HEK293T (cell line): ENCODE measurements at regions not wholly inside any gene's neighbourhood (a gene's known extent, or its start where the extent isn't known, plus 50 kb on each side); places are given as distances from the start of the nearest gene placed in this dataset.

Source experiments
- CTCF ChIA-PET: fragments of 350-600 bp; formaldehyde crosslinking; extraction: SDS; loops from one replicate; lab custom pipeline; 2021; ENCODE audit warnings: antibody characterized with exemption, inconsistent platforms; lab: Yijun Ruan, JAX
- POLR2A ChIA-PET: fragments of 350-600 bp; formaldehyde crosslinking; extraction: SDS; loops from one replicate; lab custom pipeline; 2020; ENCODE audit warnings: antibody characterized with exemption, inconsistent platforms; lab: Yijun Ruan, JAX
- DNase-seq: peaks from one replicate; pipeline ENCODE4 v3.0.0; 2012; ENCODE audit warnings: mixed read lengths; ENCODE audit errors: extremely low spot score
- ARNT ChIP-seq: fragments of 450-650 bp; IDR thresholded peaks from 2 replicates; pipeline ENCODE4 v1.6.1; 2017; ENCODE audit warnings: mild to moderate bottlenecking
- BHLHE40 ChIP-seq: fragments of 450-650 bp; IDR thresholded peaks from 2 replicates; pipeline ENCODE4 v1.6.1; 2016; ENCODE audit warnings: mild to moderate bottlenecking, moderate library complexity, borderline replicate concordance
- CTBP1 ChIP-seq: fragments of 450-650 bp; IDR thresholded peaks from 2 replicates; pipeline ENCODE4 v1.6.1; 2016; ENCODE audit warnings: borderline replicate concordance
- ELF4 ChIP-seq: fragments of 450-650 bp; IDR thresholded peaks from 2 replicates; pipeline ENCODE4 v1.6.1; 2017; ENCODE audit warnings: antibody characterized with exemption
- FOXA1 ChIP-seq: fragments of 450-650 bp; IDR thresholded peaks from 2 replicates; pipeline ENCODE4 v1.6.1; 2016; ENCODE audit warnings: mild to moderate bottlenecking
- FOXK2 ChIP-seq: fragments of 450-650 bp; IDR thresholded peaks from 2 replicates; pipeline ENCODE4 v1.6.1; 2016; ENCODE audit warnings: mild to moderate bottlenecking
- FOXM1 ChIP-seq: fragments of 450-650 bp; IDR thresholded peaks from 2 replicates; pipeline ENCODE4 v1.6.1; 2017; ENCODE audit warnings: mild to moderate bottlenecking, borderline replicate concordance
- HDGF ChIP-seq: fragments of 450-650 bp; IDR thresholded peaks from 2 replicates; pipeline ENCODE4 v1.6.1; 2017; ENCODE audit warnings: antibody characterized with exemption, borderline replicate concordance
- L3MBTL2 ChIP-seq: fragments of 450-650 bp; conservative IDR thresholded peaks from 2 replicates; pipeline ENCODE4 v1.6.1; 2016; ENCODE audit warnings: mild to moderate bottlenecking
- LEF1 ChIP-seq: fragments of 450-650 bp; IDR thresholded peaks from 2 replicates; pipeline ENCODE4 v1.6.1; 2017; ENCODE audit warnings: mild to moderate bottlenecking, borderline replicate concordance
- NFRKB ChIP-seq: fragments of 450-650 bp; IDR thresholded peaks from 2 replicates; pipeline ENCODE4 v1.6.1; 2016; ENCODE audit warnings: mild to moderate bottlenecking, moderate library complexity
- PKNOX1 ChIP-seq: fragments of 450-650 bp; IDR thresholded peaks from 2 replicates; pipeline ENCODE4 v1.6.1; 2016
- SP1 ChIP-seq: fragments of 450-650 bp; IDR thresholded peaks from 2 replicates; pipeline ENCODE4 v1.6.1; 2017
- SUZ12 ChIP-seq: fragments of 450-650 bp; IDR thresholded peaks from 2 replicates; pipeline ENCODE4 v1.6.1; 2016; ENCODE audit warnings: mild to moderate bottlenecking
- TARDBP ChIP-seq: fragments of 450-650 bp; IDR thresholded peaks from 2 replicates; pipeline ENCODE4 v1.6.1; 2016
- ZNF384 ChIP-seq: fragments of 450-650 bp; IDR thresholded peaks from 2 replicates; pipeline ENCODE4 v1.6.1; 2016

DNA sequence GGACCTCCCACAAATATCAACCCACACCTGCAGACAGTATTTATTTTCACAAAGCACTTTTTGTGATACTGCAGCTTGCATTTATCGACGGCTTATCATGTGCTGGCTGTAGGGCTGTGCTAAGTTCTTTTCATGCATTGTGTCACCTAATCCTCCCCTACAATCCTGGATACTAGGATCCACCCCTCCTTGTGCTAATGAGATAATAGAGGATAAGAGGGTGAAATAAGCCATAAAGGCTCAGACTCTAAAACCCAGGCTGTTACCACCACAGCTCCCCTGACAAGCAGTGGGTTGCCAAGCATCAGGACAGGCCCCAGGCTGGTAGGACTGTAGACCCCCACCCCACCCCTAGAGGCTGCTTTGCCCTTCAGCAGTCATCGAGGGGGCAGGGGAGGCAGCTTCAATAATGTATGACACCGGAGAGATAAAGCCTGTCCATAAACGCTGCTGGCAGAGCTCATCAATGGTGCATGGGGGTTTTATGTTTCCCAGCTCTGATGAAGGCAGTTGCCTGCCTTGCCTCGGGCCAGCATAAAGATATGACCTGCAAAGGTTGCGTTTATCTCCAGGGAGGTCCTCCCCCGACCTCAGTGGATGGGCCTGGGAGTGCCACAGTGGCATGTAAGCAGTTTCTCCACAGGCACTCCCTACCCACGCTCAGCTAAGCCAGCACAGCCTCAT, 73.9 kb upstream of the C16orf82 start:
- no peak for DNase-seq
- CTCF ChIA-PET: interaction anchor here (0.6 kb wide), 1 partner anchor 14 kb away, joined by 8 read pairs; no protein-coding TSS in a partner anchor
- TF ChIP-seq ARNT (no peak), TARDBP (no peak), CTBP1 (no peak), FOXK2 (no peak), NFRKB (no peak), L3MBTL2 (no peak), LEF1 (no peak), ELF4 (no peak), FOXM1 (no peak), BHLHE40 (no peak), FOXA1 (no peak), ZNF384 (no peak), SUZ12 (no peak), PKNOX1 (no peak), HDGF (no peak), SP1 (no peak)
- POLR2A ChIA-PET: no interaction called here

DNA sequence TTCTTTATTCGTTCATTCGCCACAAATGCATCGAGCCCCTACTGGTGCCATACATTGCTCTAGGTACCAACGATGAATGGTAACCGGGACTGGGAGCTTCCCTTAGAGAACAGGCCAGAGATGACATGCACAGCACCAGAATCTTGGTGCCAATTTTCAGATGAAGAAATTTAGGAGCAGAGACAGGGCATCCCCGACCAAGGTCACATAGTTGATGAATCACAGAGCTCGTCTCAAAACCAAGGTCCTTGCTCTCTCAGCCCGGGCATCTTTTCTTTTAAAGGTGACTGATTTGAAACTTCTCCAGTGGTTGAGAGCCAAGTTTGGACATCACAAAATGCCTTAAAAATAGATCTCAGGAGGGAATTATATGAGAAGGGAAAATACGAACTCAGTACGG, 73.2 kb upstream of the C16orf82 start:
- DNase-seq: no peak
- CTCF ChIA-PET: interaction anchor here (0.6 kb wide), 1 partner anchor 14 kb away, joined by 8 read pairs; no protein-coding TSS in a partner anchor
- TF ChIP-seq FOXM1 (no peak), HDGF (no peak), ZNF384 (no peak), SUZ12 (no peak), ARNT (no peak), L3MBTL2 (no peak), ELF4 (no peak), SP1 (no peak)
- POLR2A ChIA-PET: no interaction called here

GRCh38 chr16:26993963-26994362, 72.8 kb upstream of the C16orf82 start:
- TF ChIP-seq FOXM1 (no peak), FOXA1 (no peak), BHLHE40 (no peak), SP1 (no peak), NFRKB (no peak), FOXK2 (no peak), ARNT (no peak), SUZ12 (no peak), L3MBTL2 (no peak), PKNOX1 (no peak), TARDBP (no peak), ZNF384 (no peak), LEF1 (no peak), CTBP1 (no peak), HDGF (no peak), ELF4 (no peak)
- no peak for DNase-seq
- ChIA-PET CTCF (no interaction called here), POLR2A (no interaction called here)

DNA sequence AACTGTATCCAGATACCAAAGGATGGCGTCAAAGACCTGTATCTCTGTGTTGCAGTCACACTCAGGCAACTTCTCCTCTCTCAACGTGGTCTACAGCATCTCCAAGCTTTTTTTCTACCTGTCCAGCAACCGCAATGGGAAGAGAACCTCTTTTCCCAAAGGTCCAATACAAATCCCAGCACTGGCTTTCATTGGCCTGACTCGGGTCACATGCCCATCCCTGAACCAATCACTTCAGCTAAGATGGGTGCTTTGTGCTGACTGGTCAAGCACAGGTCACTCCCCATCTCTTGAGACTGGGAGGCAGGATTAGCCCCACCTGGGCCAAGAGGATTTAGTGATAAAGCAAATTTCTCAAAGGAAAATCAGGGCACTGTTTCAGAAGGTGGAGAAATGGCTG, 71.2 kb upstream of the C16orf82 start:
- CTCF ChIA-PET: no interaction called here
- DNase-seq: no peak
- POLR2A ChIA-PET: no interaction called here
- TF ChIP-seq HDGF: no peak
- TF ChIP-seq FOXM1: no peak
- no peak for TF ChIP-seq LEF1
- no peak for TF ChIP-seq SP1
- no peak for TF ChIP-seq FOXA1
- no peak for TF ChIP-seq SUZ12
- no peak for TF ChIP-seq ARNT

GRCh38 chr16:27005386-27005785, 61.3 kb upstream of the C16orf82 start:
- ChIA-PET POLR2A (no interaction called here), CTCF (no interaction called here)
- TF ChIP-seq LEF1 (no peak), PKNOX1 (no peak), FOXK2 (no peak), BHLHE40 (no peak), TARDBP (no peak), SP1 (no peak), NFRKB (no peak), SUZ12 (no peak), L3MBTL2 (no peak), HDGF (no peak), CTBP1 (no peak), ELF4 (no peak), ZNF384 (no peak), FOXM1 (no peak), FOXA1 (no peak), ARNT (no peak)
- no peak for DNase-seq
